HG03571 (cell line): ENCODE measurements at regions not wholly inside any gene's neighbourhood (a gene's known extent, or its start where the extent isn't known, plus 50 kb on each side); places are given as distances from the start of the nearest gene placed in this dataset.
A peak's percentile ranks its signal among the peaks of the same experiment; 100 is the strongest.

Experiments
- ATAC-seq: cut with Tn5 transposase; IDR thresholded peaks from one replicate; pipeline ENCODE4 v1.9.1; 2021; ENCODE audit not compliant: unreplicated experiment

GRCh38 chr9:89554307-89555035, 50.3 kb upstream of the GADD45G start:
- ATAC-seq = no peak

- ATAC-seq = no peak
These were observed 51.3 kb upstream of the GADD45G start for GRCh38 chr9:89553451-89554010.

GRCh38 chr9:89550346-89550927, 52.5 kb upstream of the SEMA4D start:
- ATAC-seq = no peak

GRCh38 chr9:89549031-89549644, 51.2 kb upstream of the SEMA4D start:
- ATAC-seq = peak; percentile 87

- ATAC-seq = no peak
These were observed 50.2 kb upstream of the SEMA4D start for GRCh38 chr9:89548071-89548638.
